ENCODE measurements at regions not wholly inside any gene's neighbourhood (a gene's known extent, or its start where the extent isn't known, plus 50 kb on each side); places are given as distances from the start of the nearest gene placed in this dataset.

- TF ChIP-seq, protein P1, sequence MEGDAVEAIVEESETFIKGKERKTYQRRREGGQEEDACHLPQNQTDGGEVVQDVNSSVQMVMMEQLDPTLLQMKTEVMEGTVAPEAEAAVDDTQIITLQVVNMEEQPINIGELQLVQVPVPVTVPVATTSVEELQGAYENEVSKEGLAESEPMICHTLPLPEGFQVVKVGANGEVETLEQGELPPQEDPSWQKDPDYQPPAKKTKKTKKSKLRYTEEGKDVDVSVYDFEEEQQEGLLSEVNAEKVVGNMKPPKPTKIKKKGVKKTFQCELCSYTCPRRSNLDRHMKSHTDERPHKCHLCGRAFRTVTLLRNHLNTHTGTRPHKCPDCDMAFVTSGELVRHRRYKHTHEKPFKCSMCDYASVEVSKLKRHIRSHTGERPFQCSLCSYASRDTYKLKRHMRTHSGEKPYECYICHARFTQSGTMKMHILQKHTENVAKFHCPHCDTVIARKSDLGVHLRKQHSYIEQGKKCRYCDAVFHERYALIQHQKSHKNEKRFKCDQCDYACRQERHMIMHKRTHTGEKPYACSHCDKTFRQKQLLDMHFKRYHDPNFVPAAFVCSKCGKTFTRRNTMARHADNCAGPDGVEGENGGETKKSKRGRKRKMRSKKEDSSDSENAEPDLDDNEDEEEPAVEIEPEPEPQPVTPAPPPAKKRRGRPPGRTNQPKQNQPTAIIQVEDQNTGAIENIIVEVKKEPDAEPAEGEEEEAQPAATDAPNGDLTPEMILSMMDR (conservative IDR thresholded peaks at IDR 0.05): no peak
- no peak for TF ChIP-seq ZFX (IDR thresholded peaks at IDR 0.05)
Observed at GRCh38 chr5:107241841-107242240, 428.9 kb downstream of the EFNA5 start.
